ENCODE measurements at regions not wholly inside any gene's neighbourhood (a gene's known extent, or its start where the extent isn't known, plus 50 kb on each side); places are given as distances from the start of the nearest gene placed in this dataset.

DNA sequence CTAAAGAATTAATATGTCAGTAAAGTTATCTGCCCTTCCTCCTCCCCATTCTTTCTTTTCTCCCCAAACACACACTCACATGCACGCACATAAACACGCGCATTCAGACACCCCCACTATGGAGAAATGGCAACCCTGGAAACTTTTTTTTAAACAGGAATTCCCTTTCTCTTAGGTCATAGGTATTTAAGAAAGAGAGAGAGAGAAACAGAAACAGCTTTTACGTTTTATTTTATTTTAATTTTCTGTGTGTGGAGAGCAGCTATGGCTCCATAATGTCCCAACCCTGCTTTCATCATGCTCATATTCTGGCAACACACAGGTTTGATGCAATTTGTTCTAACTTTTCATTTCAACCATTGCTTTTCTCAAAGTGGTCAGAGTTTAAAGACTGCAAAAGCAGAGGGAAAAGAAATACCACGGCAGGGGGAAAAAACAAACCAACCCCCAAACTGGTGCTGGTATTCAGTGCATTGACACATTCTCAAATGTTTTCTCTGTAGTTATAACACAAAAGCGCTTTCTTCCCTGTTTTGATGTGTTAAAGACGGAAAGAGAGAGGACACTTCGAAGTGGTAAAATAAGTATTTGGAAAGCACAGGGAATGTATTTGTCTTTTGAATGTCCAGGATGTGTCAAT lies 126.0 kb upstream of the TMEM161B start:
- DNase-seq: no peak

DNA sequence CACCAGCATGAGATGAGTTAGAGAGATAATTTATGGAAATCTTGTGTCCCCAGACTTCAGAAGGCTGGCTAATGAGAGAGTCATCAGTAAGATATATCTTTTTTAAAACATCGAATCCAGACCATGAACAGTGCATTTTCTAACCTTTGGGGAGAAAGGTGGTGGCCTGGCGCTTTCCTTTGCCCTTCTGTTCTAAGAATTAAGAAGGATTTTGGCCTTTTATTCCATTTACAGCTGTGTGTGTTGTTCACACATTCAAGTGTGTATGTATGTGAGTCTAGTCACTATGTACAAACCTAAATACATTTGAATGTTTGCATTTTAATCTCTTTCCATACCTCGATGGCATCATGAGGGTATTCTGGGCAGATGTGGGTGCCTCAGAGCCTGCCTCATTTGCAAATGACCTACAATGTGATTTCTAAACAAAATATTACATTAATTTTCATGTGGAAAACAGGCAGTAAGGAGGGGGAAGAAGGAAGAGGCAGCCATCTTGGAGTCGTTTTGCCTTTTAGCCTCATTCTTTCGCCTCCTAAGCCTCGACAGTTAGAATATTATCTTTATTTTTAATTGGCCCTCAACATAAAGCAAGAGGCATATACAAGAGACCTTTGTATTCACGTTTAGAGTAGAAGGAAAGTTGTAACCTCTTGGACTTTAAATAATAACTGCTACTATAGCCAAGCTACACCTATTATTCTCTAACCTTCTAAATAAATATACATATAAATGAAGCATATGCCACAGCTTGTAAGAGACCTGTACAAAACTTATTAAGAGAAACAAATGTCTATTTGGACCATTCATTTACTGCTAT lies 125.3 kb upstream of the TMEM161B start:
- no peak for DNase-seq

DNA sequence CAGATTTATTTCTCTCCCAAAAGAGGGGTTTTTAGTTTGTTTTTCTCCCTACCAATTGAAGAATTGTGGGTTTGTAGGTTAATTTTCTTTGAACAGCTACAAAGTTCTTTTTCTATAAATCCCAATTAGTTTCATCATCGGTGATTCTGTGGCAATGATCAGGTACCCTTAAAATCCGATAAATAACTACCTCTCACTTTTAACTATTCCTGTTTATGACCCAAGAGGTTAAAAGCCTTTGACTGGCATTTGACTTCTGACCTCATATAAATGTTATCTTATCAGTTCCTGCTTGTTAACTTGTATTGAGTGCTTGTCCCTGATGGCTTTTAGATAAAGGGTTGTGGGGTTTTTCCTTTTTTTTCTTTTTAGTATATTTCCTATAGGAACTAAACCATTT lies 124.4 kb upstream of the TMEM161B start:
- no peak for DNase-seq

DNA sequence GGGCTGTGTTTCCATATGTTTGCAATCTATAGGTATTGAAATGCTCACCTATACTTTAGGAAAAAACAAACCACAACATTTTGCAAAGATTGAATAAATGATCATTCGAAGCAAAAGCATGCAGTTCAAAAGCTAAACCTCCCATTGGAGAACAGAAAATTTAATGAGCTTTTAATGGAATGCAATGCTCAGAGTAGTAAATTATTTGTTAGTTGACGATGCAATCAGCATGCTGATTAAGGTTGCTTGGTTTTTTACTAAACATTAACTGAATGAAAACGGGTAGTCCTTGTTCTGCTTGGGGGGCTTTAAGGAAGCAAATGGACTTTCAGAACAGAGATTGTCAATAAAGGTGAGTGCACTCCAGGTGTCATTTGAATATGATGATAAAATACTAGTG lies 123.3 kb upstream of the TMEM161B start:
- DNase-seq: no peak

DNA sequence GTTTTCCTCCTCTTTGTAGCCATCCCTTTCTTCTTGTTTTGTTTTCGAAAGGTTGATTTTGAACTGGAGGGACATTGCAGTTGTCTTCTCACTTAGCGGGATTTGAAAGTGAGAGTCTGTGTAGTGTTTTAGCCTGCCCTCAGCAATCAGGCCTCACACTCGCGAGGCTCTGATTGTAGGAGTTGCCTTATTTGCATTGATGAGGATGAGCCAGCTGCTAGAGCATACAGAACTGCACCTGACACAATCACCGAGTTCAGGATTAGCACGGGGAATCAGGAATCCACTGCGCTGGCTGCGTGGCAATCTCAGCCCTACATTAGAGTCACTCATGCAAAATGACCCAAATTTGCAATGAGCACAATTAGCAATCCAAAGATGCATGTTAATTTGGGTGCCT lies 122.5 kb upstream of the TMEM161B start:
- DNase-seq: no peak

DNA sequence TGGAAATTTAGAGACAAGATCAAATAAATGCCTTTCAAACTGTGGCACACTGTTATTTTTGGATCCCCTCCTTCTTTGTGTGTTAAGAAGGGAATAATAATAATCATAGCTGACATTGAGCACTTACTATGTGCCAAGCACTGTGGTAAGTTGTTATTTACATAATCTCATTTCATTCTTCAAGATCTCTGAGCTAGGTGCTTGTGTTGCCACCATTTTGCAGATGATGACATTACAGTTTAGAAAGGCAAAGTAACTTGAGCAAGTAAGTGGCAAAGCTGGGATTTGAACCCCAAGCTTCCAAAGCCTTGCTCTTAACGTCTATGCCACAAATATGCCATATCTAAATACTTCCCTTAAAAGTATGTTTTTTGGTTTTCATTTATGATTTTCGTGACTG lies 121.8 kb upstream of the TMEM161B start:
- DNase-seq: no peak

DNA sequence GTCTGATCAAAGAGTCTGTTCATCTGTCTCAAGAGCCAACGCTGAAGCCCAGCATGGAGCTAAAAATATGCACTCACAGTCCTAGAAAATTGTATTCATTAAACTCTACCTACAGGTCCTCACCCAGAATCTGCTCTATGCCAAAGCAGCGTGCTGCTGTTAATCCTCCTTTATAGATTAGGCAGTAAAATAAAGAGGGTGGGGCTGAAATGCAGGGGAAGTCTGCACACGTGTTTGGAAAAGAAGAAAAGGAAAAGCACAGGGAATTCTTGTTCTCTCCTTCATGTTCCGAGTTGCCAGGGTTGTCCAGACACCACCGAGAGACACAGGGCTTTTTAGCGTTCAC lies 121.4 kb upstream of the TMEM161B start:
- no peak for DNase-seq

DNA sequence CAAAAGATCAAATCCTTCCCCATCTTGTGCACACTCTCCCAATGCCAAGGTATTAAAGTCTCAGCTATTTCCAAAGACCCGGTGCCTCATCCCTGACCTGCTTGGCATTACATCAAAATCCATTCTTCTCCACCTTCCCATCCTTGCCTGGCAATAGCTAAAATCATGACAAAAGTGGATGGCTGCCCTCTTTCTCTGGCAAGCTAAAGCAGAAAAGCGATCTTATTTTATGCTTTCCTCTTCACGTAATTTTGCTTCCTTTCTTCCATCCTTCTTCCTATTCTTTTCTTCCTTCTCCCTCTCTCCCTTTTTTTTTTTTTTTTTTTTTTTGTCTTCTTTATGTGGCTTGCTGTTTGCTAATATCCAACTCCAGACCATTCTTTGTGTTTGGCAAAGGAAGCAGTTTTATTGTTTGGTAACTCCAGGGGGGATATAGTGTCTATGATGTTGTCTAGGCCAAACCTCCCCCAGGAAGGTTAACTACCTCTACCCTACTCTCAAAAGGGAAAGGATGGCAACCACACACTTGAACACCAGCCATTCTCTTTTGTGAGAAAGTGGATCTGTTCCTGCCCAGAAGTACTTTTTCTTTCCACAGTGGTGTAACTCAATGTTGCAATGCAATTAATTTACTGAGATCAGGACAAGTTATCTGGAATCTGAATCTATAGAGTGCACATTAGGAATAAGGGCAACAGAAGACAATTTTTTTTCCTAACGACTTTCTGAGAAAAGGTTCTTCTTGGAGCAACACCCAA lies 120.9 kb upstream of the TMEM161B start:
- no peak for DNase-seq

DNA sequence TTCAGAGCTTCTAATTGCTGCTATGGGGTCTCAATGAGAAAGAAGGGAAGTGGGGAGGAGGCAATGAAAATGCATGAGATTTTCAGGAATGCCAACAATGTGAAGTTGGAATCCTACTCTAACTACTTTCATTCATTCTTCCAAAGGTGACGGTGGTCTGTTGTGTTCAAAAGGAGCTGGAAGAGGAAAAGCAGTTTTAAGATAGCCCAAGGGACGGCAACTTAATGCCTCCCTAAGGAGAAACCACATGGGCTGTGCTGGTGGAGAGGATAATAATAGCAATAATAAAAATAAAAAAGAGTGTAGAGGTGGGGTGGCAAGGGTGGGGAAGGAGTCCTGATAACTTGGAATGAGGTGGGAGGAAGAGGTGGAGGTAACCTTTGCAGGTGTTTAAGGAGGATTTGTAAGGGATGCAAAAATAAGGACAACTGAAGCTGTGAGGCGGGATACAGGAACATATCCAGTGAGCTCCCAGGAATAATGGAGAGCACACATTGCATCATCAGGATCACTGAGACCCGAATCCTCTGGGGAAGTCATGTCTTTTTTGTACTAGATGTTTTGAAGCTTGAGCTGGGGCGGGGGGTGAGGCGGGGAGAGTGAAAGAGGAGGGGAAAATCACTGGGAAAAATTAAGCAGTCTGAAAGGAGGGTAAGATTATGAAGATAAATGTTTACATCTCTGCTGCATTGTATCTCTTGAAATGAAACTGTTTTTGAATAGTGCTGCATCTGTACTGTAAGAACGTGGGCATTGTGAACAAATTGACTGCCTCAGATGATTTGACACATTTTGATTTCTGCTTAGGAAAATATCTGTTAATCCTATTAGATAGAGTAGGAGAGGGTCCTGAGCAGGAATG lies 120.1 kb upstream of the TMEM161B start:
- DNase-seq: no peak

DNA sequence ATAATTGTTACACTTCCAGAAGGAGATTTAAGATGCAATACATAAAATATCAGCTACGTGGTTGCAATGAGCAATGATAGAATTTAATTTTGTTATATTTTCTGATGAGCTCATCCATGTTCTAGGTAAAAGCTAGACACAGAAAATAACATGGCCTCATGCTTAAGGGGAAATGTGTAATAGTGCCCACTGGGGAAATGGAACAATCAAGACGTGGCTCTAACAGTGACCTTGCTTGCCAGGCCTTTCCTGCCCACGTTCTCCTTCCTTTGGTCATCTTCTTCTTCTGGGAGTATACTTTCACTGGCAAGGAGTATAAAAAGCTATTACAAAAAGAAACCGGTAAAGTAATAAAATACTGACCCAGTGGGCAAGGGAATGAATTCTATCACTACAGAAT lies 116.2 kb upstream of the TMEM161B start:
- DNase-seq: no peak

DNA sequence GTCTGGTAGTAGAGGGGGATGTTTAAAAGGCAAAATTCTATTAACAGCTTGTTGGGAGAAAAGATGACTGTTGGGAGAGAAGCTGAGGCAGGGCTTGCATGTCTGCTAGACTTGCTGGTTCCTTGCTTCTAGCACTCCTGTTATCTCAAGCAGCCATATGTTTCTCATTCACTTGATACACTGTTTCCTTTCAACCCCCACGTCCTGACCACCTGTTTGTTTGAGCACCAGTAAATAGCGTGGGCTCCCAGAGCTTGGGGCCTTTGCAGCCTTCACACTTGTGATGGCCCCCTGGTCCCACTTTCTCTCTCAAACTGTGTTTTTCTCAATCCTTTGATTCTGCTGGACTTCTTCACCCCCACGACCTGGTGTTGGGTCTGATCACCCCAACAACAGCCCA lies 111.7 kb upstream of the TMEM161B start:
- DNase-seq: no peak

DNA sequence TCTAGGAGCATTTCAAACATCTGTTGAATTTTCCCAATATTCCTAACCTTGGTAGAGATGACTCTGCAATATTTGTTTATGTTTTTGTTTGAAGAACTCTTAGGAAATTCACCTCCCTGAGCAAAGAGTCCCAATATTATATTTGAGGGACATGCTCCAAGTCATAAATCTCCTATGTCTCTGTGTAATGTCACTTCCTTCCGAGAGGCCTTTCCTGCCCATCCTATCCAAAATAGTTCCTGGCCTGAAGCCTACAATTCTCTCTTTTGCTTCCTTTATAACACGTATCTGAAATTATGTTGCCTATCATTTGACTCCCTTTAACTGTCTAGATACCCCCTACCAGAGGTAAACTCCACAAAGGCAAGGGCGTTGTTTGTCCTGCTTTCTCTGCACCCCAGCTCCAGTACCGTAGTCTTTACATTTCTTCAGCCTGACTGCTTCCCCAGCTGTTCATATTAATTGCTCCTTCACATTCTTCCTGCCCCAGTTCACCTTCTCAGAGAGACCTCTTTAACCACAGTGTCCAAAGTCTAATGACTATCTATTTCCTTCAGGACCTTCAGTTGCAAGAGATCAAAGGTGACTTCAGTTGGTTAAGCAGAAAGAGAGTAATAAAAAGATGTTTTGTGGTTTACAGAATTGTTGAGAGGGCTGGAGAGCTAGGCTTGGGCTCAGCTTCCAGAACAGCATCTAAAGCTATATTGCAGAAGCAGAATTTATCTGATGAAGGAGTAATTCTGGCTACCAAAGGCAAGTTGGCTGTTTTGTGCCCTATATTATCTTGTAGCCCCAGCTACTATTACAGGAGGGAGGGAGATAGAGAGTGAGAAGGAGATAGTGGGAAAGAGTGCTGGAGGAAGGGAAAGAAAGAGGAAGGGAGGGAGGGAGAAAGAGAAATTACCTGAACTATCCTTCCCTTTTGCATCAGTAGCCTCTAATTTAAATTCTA lies 109.3 kb upstream of the TMEM161B start:
- DNase-seq: no peak

DNA sequence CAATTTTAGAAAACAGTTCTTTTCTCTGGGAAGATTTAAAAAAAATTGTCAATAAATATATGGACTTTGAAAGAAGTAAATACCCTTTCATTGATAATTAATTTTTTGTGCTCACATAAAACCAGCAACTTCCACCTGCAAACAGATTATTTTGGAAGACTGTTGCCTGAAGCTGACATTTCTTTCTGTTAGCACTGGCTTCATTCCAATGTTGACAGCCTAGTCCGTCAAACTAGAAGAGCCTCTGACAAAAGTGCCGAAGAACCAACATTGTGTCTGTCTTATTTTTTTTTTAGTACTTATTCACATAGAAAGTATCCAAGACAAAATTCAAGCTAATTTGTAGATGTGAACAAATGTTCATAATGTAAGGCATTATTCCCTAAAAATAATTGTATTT lies 108.6 kb upstream of the TMEM161B start:
- no peak for DNase-seq

DNA sequence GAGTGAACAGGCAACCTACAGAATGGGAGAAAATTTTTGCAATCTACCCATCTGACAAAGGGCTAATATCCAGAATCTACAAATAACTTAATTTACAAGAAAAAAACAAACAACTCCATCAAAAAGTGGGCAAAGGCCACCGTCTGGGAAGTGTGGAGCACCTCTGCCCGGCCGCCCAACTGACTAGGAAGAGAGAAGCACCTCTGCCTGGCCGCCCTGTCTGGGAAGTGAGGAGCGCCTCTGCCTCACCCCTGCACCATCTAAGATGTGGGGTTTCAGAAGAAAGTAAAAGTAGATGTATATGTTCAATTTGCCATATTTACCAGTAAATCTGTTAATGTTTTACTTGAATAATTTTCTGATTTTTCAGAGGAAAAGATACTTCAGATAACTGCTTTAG lies 108.1 kb upstream of the TMEM161B start:
- DNase-seq: no peak

DNA sequence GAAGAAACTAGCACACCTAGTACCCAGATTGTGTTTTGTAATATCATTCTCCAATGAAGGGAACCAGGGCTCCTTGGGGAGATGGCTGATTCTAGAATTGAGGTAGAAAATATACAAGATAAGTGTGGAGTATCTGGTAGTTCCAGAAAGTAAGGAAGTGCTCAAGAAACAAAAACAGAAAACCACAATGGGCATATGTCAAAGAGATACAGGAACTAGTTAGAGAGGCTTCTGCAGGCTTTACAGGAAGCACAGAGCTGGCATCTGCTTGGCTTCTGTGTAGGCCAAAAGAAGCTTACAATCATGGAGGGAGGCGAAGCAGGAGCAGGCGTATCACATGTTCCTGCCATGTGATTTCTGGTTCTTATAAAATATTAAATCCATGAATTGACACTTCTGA lies 105.7 kb upstream of the TMEM161B start:
- no peak for DNase-seq

DNA sequence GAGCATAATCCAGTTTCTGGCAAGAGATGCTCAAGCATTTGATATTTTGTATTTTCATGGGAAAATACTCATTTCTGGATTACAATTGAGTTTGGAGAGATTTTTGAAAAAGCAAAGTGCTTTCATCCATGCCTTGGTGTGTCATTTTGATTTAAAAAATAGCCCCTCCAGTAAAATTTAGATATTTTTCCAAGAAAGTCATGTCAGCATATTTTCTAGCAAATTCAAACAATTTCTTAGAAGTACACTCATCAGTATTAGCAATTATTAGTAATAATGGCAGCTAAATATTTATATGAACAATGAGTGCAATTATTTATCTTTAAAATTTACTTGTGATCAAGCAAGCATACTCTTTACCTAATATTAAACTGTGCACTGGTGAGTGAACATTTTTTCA lies 102.2 kb upstream of the TMEM161B start:
- no peak for DNase-seq

DNA sequence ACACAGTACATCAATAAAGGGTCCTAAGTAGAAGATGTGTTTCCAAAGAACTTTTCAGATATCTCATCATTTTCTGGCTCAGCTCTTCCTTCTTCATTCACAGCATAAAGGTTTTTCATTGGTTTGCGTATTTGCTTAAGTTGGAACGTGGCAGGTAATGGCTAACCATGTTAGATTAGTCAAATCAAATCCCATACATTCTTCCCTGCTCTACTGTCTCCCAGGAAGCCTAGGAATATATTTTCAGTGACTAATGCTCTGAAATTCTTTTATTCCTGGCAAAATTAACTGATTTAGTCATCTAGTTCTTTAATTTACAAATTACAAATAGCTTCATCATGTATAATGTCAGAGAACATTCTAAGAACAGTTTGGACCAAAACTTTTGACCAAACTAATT lies 99.6 kb upstream of the TMEM161B start:
- no peak for DNase-seq

DNA sequence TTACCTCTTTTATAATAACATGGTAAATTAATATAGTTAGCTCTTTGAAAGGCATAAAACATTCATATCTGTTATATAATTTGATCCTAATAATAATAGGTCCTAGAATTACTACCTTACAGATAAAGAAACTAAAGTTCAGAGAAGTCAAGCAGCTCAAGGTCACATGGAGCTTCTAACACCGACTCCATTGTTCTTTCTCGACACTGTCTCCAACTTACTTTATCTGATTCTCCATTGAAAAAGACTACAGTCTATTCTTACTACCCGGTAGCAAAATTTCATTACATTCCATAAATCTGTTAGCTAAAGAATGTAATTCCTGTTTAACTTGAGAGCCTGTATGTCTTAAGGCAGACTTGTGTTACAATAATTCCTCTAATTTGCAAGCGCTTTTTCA lies 96.3 kb upstream of the TMEM161B start:
- DNase-seq: no peak

DNA sequence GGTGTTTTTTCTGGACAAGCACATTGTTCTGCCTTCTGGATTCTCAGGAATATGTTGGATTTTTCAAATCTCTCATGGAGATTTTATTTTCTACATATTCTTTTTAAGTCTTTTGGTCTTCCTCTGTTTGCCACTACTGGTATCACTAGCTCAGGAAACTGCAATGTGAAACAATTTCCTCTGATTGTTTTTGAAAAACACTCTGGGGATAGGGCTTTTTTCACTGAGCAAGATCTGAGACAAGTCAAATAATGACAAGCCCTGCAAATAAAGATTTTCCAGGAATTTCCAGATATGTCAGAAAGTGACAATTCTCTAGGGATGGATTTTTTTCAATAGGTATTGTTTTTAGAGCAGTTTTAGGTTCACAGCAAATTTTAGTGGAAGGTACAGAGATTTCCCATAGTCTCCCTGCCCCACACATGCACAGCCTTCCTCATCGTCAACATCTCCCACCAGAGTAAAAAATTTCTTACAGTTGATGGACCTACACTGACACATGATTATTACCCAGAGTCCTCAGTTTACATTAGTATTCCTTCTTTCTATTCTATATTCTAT lies 86.9 kb upstream of the TMEM161B start:
- DNase-seq: no peak

DNA sequence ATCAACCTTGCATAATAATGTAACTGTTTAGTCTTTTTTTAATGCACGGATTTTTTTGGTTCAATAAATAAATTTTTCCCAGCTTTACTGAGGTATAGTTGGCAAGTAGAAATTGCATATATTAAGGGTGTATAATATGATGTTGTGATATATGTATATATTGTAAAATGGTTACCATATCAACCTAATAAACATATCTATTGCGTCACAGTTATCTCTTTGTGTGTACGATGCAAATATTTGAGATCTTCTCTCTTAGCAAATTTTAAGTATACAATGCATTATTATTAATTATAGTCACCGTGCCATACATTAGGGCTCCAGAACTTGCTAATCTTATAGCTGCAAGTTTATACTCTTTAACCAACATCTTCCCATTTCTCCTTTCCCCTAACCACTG lies 57.2 kb upstream of the TMEM161B start:
- no peak for DNase-seq

DNA sequence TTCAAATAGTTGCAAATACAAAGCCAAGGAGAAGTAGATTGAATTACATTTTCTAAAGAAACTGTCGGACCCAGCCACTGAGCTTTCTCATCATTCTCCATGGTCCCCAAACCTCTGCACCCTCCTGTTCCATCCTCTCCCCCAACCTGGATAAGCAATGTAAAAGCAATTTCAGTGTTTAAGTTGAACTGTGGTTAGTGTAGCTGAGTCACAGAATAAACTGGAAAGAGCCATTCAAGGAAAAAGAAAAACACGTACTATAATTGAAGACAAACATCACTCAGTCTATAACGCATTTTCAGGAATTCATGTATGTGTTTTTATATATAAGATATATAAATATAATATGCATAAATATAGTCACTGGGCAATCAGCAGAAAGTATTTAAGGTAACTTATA lies 54.1 kb upstream of the TMEM161B start:
- no peak for DNase-seq

Data from inflammatory macrophage treated with lipopolysaccharide for 4 hours (primary cell).